ENCODE measurements at regions not wholly inside any gene's neighbourhood (a gene's known extent, or its start where the extent isn't known, plus 50 kb on each side); places are given as distances from the start of the nearest gene placed in this dataset.

GRCh38 chr18:61273533-61273932 is 59.7 kb upstream of the CDH20 start:
- no peak overlapping the region for H3K27ac Mint-ChIP-seq (ENCODE audit: unreplicated experiment)
- H3K9me3 Mint-ChIP-seq (ENCODE audit: unreplicated experiment): no peaks in the 10 kb centered on the region
- POLR2A ChIA-PET: no interaction called here
- no peaks in the 10 kb centered on the region for H3K36me3 ChIP-seq (ENCODE audit: control insufficient read depth, insufficient read depth, low read length)
- H3K9me3 ChIP-seq: no peaks in the 10 kb centered on the region
- H3K27me3 ChIP-seq (replicated peaks; ENCODE audit: control insufficient read depth, insufficient read depth, low read length): no peaks in the 10 kb centered on the region
- TF ChIP-seq CTCF (IDR thresholded peaks at IDR 0.05; ENCODE audit: insufficient read depth in 1 of 2, low read depth in 1 of 2, low read length in 1 of 2, severe bottlenecking in 1 of 2, unreplicated experiment in 1 of 2): no peak
- H3K27me3 Mint-ChIP-seq (ENCODE audit: insufficient read depth, unreplicated experiment): no peaks in the 10 kb centered on the region
- CTCF ChIA-PET: no interaction called here
- DNase-seq: no peak
- H3K4me1 Mint-ChIP-seq (ENCODE audit: low read depth, unreplicated experiment): no peaks in the 10 kb centered on the region
- intact Hi-C loops (cut with micrococcal nuclease; ENCODE audit: unreplicated experiment): no loop called here
- BruUV-seq (replicated peaks): no TSS peak
- H3K4me3 Mint-ChIP-seq (ENCODE audit: unreplicated experiment): no peak overlapping the region
- H3K36me3 Mint-ChIP-seq (ENCODE audit: insufficient read depth, unreplicated experiment): no peaks in the 10 kb centered on the region
- no peak overlapping the region for H3K4me3 ChIP-seq (ENCODE audit: low read depth, low read length)
- no peaks in the 10 kb centered on the region for H3K4me1 ChIP-seq

GRCh38 chr18:61274416-61274960 is 58.7 kb upstream of the CDH20 start:
- no peaks in the 10 kb centered on the region for H3K27me3 Mint-ChIP-seq (ENCODE audit: insufficient read depth, unreplicated experiment)
- H3K4me1 Mint-ChIP-seq (ENCODE audit: low read depth, unreplicated experiment): no peaks in the 10 kb centered on the region
- intact Hi-C loops (cut with micrococcal nuclease; ENCODE audit: unreplicated experiment): no loop called here
- ChIA-PET POLR2A (no interaction called here), CTCF (no interaction called here)
- no peak overlapping the region for H3K4me3 ChIP-seq (ENCODE audit: low read depth, low read length)
- H3K9me3 Mint-ChIP-seq (ENCODE audit: unreplicated experiment): no peaks in the 10 kb centered on the region
- DNase-seq: no peak
- BruUV-seq (replicated peaks): no TSS peak
- no peaks in the 10 kb centered on the region for H3K36me3 ChIP-seq (ENCODE audit: control insufficient read depth, insufficient read depth, low read length)
- no peaks in the 10 kb centered on the region for H3K4me1 ChIP-seq
- H3K9me3 ChIP-seq: no peaks in the 10 kb centered on the region
- H3K27me3 ChIP-seq (replicated peaks; ENCODE audit: control insufficient read depth, insufficient read depth, low read length): no peaks in the 10 kb centered on the region
- no peak overlapping the region for H3K27ac Mint-ChIP-seq (ENCODE audit: unreplicated experiment)
- H3K4me3 Mint-ChIP-seq (ENCODE audit: unreplicated experiment): no peak overlapping the region
- no peaks in the 10 kb centered on the region for H3K36me3 Mint-ChIP-seq (ENCODE audit: insufficient read depth, unreplicated experiment)
- TF ChIP-seq CTCF (IDR thresholded peaks at IDR 0.05; ENCODE audit: insufficient read depth in 1 of 2, low read depth in 1 of 2, low read length in 1 of 2, severe bottlenecking in 1 of 2, unreplicated experiment in 1 of 2): no peak

GRCh38 chr18:61277808-61278207 is 55.4 kb upstream of the CDH20 start:
- H3K4me3 ChIP-seq (ENCODE audit: low read depth, low read length): no peak overlapping the region
- no peaks in the 10 kb centered on the region for H3K9me3 ChIP-seq
- ChIA-PET POLR2A (no interaction called here), CTCF (no interaction called here)
- no peaks in the 10 kb centered on the region for H3K9me3 Mint-ChIP-seq (ENCODE audit: unreplicated experiment)
- H3K27ac Mint-ChIP-seq (ENCODE audit: unreplicated experiment): no peak overlapping the region
- DNase-seq: no peak
- H3K4me3 Mint-ChIP-seq (ENCODE audit: unreplicated experiment): no peak overlapping the region
- H3K27me3 ChIP-seq (replicated peaks; ENCODE audit: control insufficient read depth, insufficient read depth, low read length): no peaks in the 10 kb centered on the region
- no TSS peak for BruUV-seq (replicated peaks)
- TF ChIP-seq CTCF (IDR thresholded peaks at IDR 0.05; ENCODE audit: insufficient read depth in 1 of 2, low read depth in 1 of 2, low read length in 1 of 2, severe bottlenecking in 1 of 2, unreplicated experiment in 1 of 2): no peak
- H3K27me3 Mint-ChIP-seq (ENCODE audit: insufficient read depth, unreplicated experiment): no peaks in the 10 kb centered on the region
- H3K36me3 ChIP-seq (ENCODE audit: control insufficient read depth, insufficient read depth, low read length): no peaks in the 10 kb centered on the region
- no peaks in the 10 kb centered on the region for H3K4me1 ChIP-seq
- no peaks in the 10 kb centered on the region for H3K4me1 Mint-ChIP-seq (ENCODE audit: low read depth, unreplicated experiment)
- intact Hi-C loops (cut with micrococcal nuclease; ENCODE audit: unreplicated experiment): no loop called here
- H3K36me3 Mint-ChIP-seq (ENCODE audit: insufficient read depth, unreplicated experiment): no peaks in the 10 kb centered on the region

Measured in Caco-2 (cell line).